Caco-2 (cell line): ENCODE measurements at regions not wholly inside any gene's neighbourhood (a gene's known extent, or its start where the extent isn't known, plus 50 kb on each side); places are given as distances from the start of the nearest gene placed in this dataset.

Source experiments
- BruUV-seq: library from RNA; stranded (reverse); fragments of 400-500 nt; replicated peaks from 2 replicates; lab custom pipeline; 2021; lab: Mats Ljungman, UMichigan
- CTCF ChIA-PET: fragments of 300-600 bp; sonication (Branson Sonifier 250); formaldehyde crosslinking; loops from one replicate; lab custom pipeline; 2022; ENCODE audit warnings: antibody characterized with exemption; lab: Charles Lee
- POLR2A ChIA-PET: fragments of 300-600 bp; sonication (Branson Sonifier 250); formaldehyde crosslinking; loops from one replicate; lab custom pipeline; 2022; ENCODE audit warnings: antibody characterized with exemption; lab: Charles Lee
- DNase-seq, 2 experiments: peaks; one replicate each; pipeline versions ENCODE4 v3.0.0 to v3.0.0-alpha.2; 2020 to 2022
- H3K27me3 ChIP-seq: replicated peaks from 2 replicates; pipeline ENCODE4 v1.6.0; 2011; ENCODE audit warnings: low read length; ENCODE audit not compliant: control insufficient read depth, insufficient read depth
- H3K36me3 ChIP-seq: 2 replicates; pipeline ENCODE4 v1.5.1; 2011; ENCODE audit warnings: low read length; ENCODE audit not compliant: control insufficient read depth, insufficient read depth
- H3K4me1 ChIP-seq: fragments of 250-450 bp; sonication (Bioruptor Pico); 2 replicates; pipeline ENCODE4 v1.5.1; 2020; ENCODE audit warnings: mild to moderate bottlenecking
- H3K4me3 ChIP-seq: 2 replicates; pipeline ENCODE4 v1.5.1; 2011; ENCODE audit warnings: low read depth, mild to moderate bottlenecking, control low read depth, low read length
- H3K9me3 ChIP-seq: fragments of 250-450 bp; sonication (Bioruptor Pico); 2 replicates; pipeline ENCODE4 v1.5.1; 2020; ENCODE audit warnings: mild to moderate bottlenecking, moderate library complexity
- H3K27ac Mint-ChIP-seq: one replicate; pipeline ENCODE4 v1.8.0; 2022; ENCODE audit warnings: mixed read lengths; ENCODE audit not compliant: unreplicated experiment
- H3K27me3 Mint-ChIP-seq: one replicate; pipeline ENCODE4 v1.8.0; 2022; ENCODE audit warnings: mixed read lengths; ENCODE audit not compliant: insufficient read depth, unreplicated experiment
- H3K36me3 Mint-ChIP-seq: one replicate; pipeline ENCODE4 v1.8.0; 2022; ENCODE audit warnings: mild to moderate bottlenecking, mixed read lengths; ENCODE audit not compliant: insufficient read depth, unreplicated experiment
- H3K4me1 Mint-ChIP-seq: one replicate; pipeline ENCODE4 v1.8.0; 2022; ENCODE audit warnings: low read depth, mixed read lengths; ENCODE audit not compliant: unreplicated experiment
- H3K4me3 Mint-ChIP-seq: one replicate; pipeline ENCODE4 v1.8.0; 2022; ENCODE audit warnings: mild to moderate bottlenecking, moderate library complexity, mixed read lengths; ENCODE audit not compliant: unreplicated experiment
- H3K9me3 Mint-ChIP-seq: one replicate; pipeline ENCODE4 v1.8.0; 2022; ENCODE audit warnings: mixed read lengths; ENCODE audit not compliant: unreplicated experiment
- intact Hi-C: fragments of 100-400 bp; cut with micrococcal nuclease; formaldehyde crosslinking; loops from one replicate; pipeline ENCODE4 v1.10.0; 2022; ENCODE audit not compliant: unreplicated experiment
- TF ChIP-seq, protein P1 (sequence below), 2 experiments: fragments of 200-600 bp in 1 of 2; IDR thresholded peaks; 1 replicate in 1 of 2; 2 replicates in 1 of 2; pipeline versions ENCODE4 v1.5.1 to v1.8.0; 2011 to 2022; ENCODE audit warnings: antibody characterized with exemption in 1 of 2, control low read depth in 1 of 2, inconsistent platforms in 1 of 2, low read depth in 1 of 2, low read length in 1 of 2, mild to moderate bottlenecking in 1 of 2, moderate library complexity in 1 of 2; ENCODE audit not compliant: insufficient read depth in 1 of 2, severe bottlenecking in 1 of 2, unreplicated experiment in 1 of 2

DNA sequence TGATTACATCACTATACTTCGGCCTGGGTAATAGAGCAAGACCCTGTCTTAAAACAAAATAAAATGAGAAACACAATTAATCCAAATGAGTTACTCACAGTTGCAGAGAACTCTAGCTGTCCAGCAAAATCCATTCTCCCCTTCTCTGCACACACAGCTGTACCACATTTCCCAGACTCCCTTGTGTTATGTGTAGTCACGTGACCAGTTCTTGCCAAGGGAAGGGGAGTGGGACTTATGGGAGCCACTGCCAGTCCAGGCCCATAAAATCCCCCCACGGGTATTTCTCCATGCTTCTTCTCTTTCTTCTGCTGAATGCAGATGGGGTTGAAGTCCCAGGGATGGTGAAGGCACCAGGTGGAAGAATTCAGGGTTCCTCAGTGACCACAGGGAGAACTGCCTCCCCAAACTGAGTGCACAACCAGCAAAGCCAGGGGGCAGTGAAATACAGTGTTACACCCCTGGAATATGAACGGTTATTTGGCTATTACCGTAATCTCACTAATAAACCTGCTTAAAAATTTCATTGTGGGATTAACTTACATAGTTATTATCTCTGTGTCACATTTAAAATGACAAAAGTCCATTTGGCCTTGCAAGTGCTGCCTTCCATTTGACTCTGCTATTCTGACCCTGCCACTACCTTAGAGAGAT is 85.6 kb upstream of the FMN2 start:
- DNase-seq = no peak
- H3K27ac Mint-ChIP-seq = no peak overlapping the region
- BruUV-seq = no TSS peak
- no peaks in the 10 kb centered on the region for H3K36me3 Mint-ChIP-seq
- H3K4me3 Mint-ChIP-seq = no peak overlapping the region
- H3K9me3 Mint-ChIP-seq = no peaks in the 10 kb centered on the region
- no peaks in the 10 kb centered on the region for H3K4me1 Mint-ChIP-seq
- no peaks in the 10 kb centered on the region for H3K27me3 ChIP-seq
- no peaks in the 10 kb centered on the region for H3K4me1 ChIP-seq
- intact Hi-C loops = loop anchor here (1.0 kb wide), 1 partner anchor 35 kb away; no protein-coding TSS in a partner anchor
- H3K4me3 ChIP-seq = no peak overlapping the region
- H3K36me3 ChIP-seq = no peaks in the 10 kb centered on the region
- H3K27me3 Mint-ChIP-seq = peaks cover 3% of the 10 kb centered on the region
- no peaks in the 10 kb centered on the region for H3K9me3 ChIP-seq
- TF ChIP-seq, protein P1, sequence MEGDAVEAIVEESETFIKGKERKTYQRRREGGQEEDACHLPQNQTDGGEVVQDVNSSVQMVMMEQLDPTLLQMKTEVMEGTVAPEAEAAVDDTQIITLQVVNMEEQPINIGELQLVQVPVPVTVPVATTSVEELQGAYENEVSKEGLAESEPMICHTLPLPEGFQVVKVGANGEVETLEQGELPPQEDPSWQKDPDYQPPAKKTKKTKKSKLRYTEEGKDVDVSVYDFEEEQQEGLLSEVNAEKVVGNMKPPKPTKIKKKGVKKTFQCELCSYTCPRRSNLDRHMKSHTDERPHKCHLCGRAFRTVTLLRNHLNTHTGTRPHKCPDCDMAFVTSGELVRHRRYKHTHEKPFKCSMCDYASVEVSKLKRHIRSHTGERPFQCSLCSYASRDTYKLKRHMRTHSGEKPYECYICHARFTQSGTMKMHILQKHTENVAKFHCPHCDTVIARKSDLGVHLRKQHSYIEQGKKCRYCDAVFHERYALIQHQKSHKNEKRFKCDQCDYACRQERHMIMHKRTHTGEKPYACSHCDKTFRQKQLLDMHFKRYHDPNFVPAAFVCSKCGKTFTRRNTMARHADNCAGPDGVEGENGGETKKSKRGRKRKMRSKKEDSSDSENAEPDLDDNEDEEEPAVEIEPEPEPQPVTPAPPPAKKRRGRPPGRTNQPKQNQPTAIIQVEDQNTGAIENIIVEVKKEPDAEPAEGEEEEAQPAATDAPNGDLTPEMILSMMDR (IDR thresholded peaks at IDR 0.05; ENCODE audit: insufficient read depth in 1 of 2, low read depth in 1 of 2, low read length in 1 of 2, severe bottlenecking in 1 of 2, unreplicated experiment in 1 of 2) = no peak
- ChIA-PET POLR2A (no interaction called here), CTCF (interaction anchor here (1.1 kb wide), 1 partner anchor 54 kb away, joined by 8 read pairs; no protein-coding TSS in a partner anchor)

DNA sequence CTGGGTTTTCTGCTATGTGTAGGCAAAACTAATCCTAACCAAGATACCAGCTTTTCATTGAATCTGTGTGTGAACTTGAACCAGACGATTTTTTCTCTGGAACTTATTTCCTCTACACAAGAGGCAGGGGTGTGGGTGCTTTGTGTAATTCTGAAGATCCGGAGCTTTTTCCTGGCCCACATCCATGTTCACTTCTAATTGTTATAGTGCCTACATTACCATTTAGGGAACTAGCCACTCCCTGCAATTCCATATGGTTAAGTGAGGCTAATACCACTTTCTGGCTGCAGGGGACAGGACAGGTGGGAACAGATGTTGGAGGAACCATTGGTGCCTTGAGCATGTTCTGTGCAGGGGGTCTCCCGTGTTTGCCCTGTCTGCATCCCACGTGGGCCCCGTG is 83.4 kb upstream of the FMN2 start:
- BruUV-seq = no TSS peak

DNA sequence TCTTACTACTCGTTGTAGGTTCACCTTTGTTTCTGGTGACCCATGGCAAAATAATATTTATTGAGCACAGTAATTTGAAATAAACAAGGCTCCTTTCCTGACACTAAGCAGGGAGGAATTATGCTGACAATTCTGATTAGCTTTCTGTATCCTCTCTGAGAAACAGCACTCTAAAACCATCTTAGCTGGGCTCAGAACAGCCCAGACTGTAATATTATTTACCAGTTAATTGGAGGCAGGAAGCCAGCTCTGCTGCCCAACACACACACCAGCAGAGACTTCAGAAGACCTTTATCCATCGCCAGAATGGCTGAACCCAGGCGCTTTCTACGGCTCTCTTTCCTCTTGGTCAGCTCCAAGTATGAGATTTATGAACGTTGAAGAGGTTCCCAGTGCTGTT is 77.6 kb upstream of the FMN2 start:
- POLR2A ChIA-PET = no interaction called here
- no peaks in the 10 kb centered on the region for H3K27me3 ChIP-seq
- no peaks in the 10 kb centered on the region for H3K9me3 ChIP-seq
- no peaks in the 10 kb centered on the region for H3K36me3 ChIP-seq
- H3K4me1 ChIP-seq = no peaks in the 10 kb centered on the region
- no peak for DNase-seq
- H3K36me3 Mint-ChIP-seq = no peaks in the 10 kb centered on the region
- no TSS peak for BruUV-seq
- H3K9me3 Mint-ChIP-seq = peaks cover 21% of the 10 kb centered on the region
- peaks cover 3% of the 10 kb centered on the region for H3K27me3 Mint-ChIP-seq
- TF ChIP-seq, protein P1 (IDR thresholded peaks at IDR 0.05; ENCODE audit: insufficient read depth in 1 of 2, low read depth in 1 of 2, low read length in 1 of 2, severe bottlenecking in 1 of 2, unreplicated experiment in 1 of 2) = no peak
- no peak overlapping the region for H3K4me3 Mint-ChIP-seq
- H3K4me1 Mint-ChIP-seq = no peaks in the 10 kb centered on the region
- H3K27ac Mint-ChIP-seq = no peak overlapping the region
- H3K4me3 ChIP-seq = no peak overlapping the region
- CTCF ChIA-PET = no interaction called here
- intact Hi-C loops = no loop called here

More for the DNA sequence above, 83.4 kb upstream of the FMN2 start:
- no peaks in the 10 kb centered on the region for H3K36me3 ChIP-seq
- no peak overlapping the region for H3K4me3 ChIP-seq
- H3K4me3 Mint-ChIP-seq = no peak overlapping the region
- no peaks in the 10 kb centered on the region for H3K4me1 ChIP-seq
- intact Hi-C loops = no loop called here
- H3K27me3 ChIP-seq = no peaks in the 10 kb centered on the region
- peaks cover 3% of the 10 kb centered on the region for H3K27me3 Mint-ChIP-seq
- TF ChIP-seq, protein P1 (IDR thresholded peaks at IDR 0.05; ENCODE audit: insufficient read depth in 1 of 2, low read depth in 1 of 2, low read length in 1 of 2, severe bottlenecking in 1 of 2, unreplicated experiment in 1 of 2) = no peak
- no peak overlapping the region for H3K27ac Mint-ChIP-seq
- H3K4me1 Mint-ChIP-seq = no peaks in the 10 kb centered on the region
- DNase-seq = no peak
- no peaks in the 10 kb centered on the region for H3K9me3 Mint-ChIP-seq
- CTCF ChIA-PET = no interaction called here
- POLR2A ChIA-PET = no interaction called here
- H3K36me3 Mint-ChIP-seq = no peaks in the 10 kb centered on the region
- H3K9me3 ChIP-seq = no peaks in the 10 kb centered on the region
